Calu3 (cell line): ENCODE measurements at regions not wholly inside any gene's neighbourhood (a gene's known extent, or its start where the extent isn't known, plus 50 kb on each side); places are given as distances from the start of the nearest gene placed in this dataset.
A peak's percentile ranks its signal among the peaks of the same experiment; 100 is the strongest.

Experiments
- BruUV-seq: library from RNA; stranded (reverse); fragments of 400-500 nt; replicated peaks from 2 replicates; lab custom pipeline; 2021; lab: Mats Ljungman, UMichigan
- CTCF ChIA-PET: fragments of 300-600 bp; sonication (Branson Sonifier 250); formaldehyde crosslinking; loops from one replicate; lab custom pipeline; 2022; ENCODE audit warnings: antibody characterized with exemption; lab: Charles Lee
- DNase-seq: peaks from one replicate; pipeline ENCODE4 v3.0.0; 2022
- H3K27ac Mint-ChIP-seq: one replicate; pipeline ENCODE4 v1.8.0; 2022; ENCODE audit warnings: mixed read lengths; ENCODE audit not compliant: unreplicated experiment
- H3K27me3 Mint-ChIP-seq: one replicate; pipeline ENCODE4 v1.8.0; 2022; ENCODE audit warnings: mixed read lengths; ENCODE audit not compliant: unreplicated experiment
- H3K36me3 Mint-ChIP-seq: one replicate; pipeline ENCODE4 v1.8.0; 2022; ENCODE audit warnings: mild to moderate bottlenecking, moderate library complexity, mixed read lengths; ENCODE audit not compliant: insufficient read depth, unreplicated experiment
- H3K4me1 Mint-ChIP-seq: one replicate; pipeline ENCODE4 v1.8.0; 2022; ENCODE audit warnings: mild to moderate bottlenecking, low read depth, mixed read lengths; ENCODE audit not compliant: unreplicated experiment
- H3K4me3 Mint-ChIP-seq: one replicate; pipeline ENCODE4 v1.8.0; 2022; ENCODE audit warnings: mild to moderate bottlenecking, low read depth, moderate library complexity, mixed read lengths; ENCODE audit not compliant: unreplicated experiment
- H3K9me3 Mint-ChIP-seq: one replicate; pipeline ENCODE4 v1.8.0; 2022; ENCODE audit warnings: low read depth, mixed read lengths; ENCODE audit not compliant: unreplicated experiment
- CTCF ChIP-seq: fragments of 200-600 bp; IDR thresholded peaks from one replicate; pipeline ENCODE4 v1.8.0; 2022; ENCODE audit warnings: antibody characterized with exemption; ENCODE audit not compliant: unreplicated experiment
- intact Hi-C: fragments of 100-400 bp; cut with micrococcal nuclease; formaldehyde crosslinking; loops from one replicate; pipeline ENCODE4 v1.10.0; 2022; ENCODE audit not compliant: unreplicated experiment

GRCh38 chr7:54888067-54888733, 129.2 kb upstream of the SEC61G start:
- H3K36me3 Mint-ChIP-seq = no peaks in the 10 kb centered on the region
- H3K4me3 Mint-ChIP-seq = peak overlapping the region; percentile 73
- peak; percentile 21 for DNase-seq
- intact Hi-C loops = no loop called here
- CTCF ChIA-PET = interaction anchor here (0.7 kb wide), 1 partner anchor 13 kb away, joined by 3 read pairs; no protein-coding TSS in a partner anchor
- no peaks in the 10 kb centered on the region for H3K27me3 Mint-ChIP-seq
- no peak for TF ChIP-seq CTCF
- no TSS peak for BruUV-seq
- H3K27ac Mint-ChIP-seq = peak overlapping the region; percentile 4
- H3K9me3 Mint-ChIP-seq = no peaks in the 10 kb centered on the region
- H3K4me1 Mint-ChIP-seq = peaks cover 18% of the 10 kb centered on the region

- Mint-ChIP-seq H3K9me3 (no peaks in the 10 kb centered on the region), H3K27ac (peak overlapping the region; percentile 4), H3K4me3 (peak overlapping the region; percentile 73), H3K27me3 (no peaks in the 10 kb centered on the region), H3K4me1 (peaks cover 13% of the 10 kb centered on the region), H3K36me3 (no peaks in the 10 kb centered on the region)
- no TSS peak for BruUV-seq
- TF ChIP-seq CTCF = no peak
- CTCF ChIA-PET = interaction anchor here (0.7 kb wide), 1 partner anchor 12 kb away, joined by 3 read pairs; no protein-coding TSS in a partner anchor
- DNase-seq = no peak
- intact Hi-C loops = no loop called here
These were observed 129.7 kb upstream of the SEC61G start for GRCh38 chr7:54888734-54889082.

- no peaks in the 10 kb centered on the region for H3K27me3 Mint-ChIP-seq
- H3K27ac Mint-ChIP-seq = no peak overlapping the region
- no peaks in the 10 kb centered on the region for H3K4me1 Mint-ChIP-seq
- no peak for TF ChIP-seq CTCF
- DNase-seq = no peak
- no TSS peak for BruUV-seq
- no peak overlapping the region for H3K4me3 Mint-ChIP-seq
- intact Hi-C loops = no loop called here
- H3K9me3 Mint-ChIP-seq = no peaks in the 10 kb centered on the region
- no peaks in the 10 kb centered on the region for H3K36me3 Mint-ChIP-seq
- CTCF ChIA-PET = no interaction called here
These were observed 120.9 kb upstream of the EGFR start for GRCh38 chr7:54897891-54898290.

- no peak for DNase-seq
- H3K4me3 Mint-ChIP-seq = no peak overlapping the region
- no peaks in the 10 kb centered on the region for H3K9me3 Mint-ChIP-seq
- no peaks in the 10 kb centered on the region for H3K27me3 Mint-ChIP-seq
- no TSS peak for BruUV-seq
- intact Hi-C loops = no loop called here
- CTCF ChIA-PET = no interaction called here
- no peaks in the 10 kb centered on the region for H3K36me3 Mint-ChIP-seq
- H3K4me1 Mint-ChIP-seq = no peaks in the 10 kb centered on the region
- no peak overlapping the region for H3K27ac Mint-ChIP-seq
- no peak for TF ChIP-seq CTCF
These were observed 120.0 kb upstream of the EGFR start for GRCh38 chr7:54898659-54899340.
